GM12878 (cell line): ENCODE measurements at regions not wholly inside any gene's neighbourhood (a gene's known extent, or its start where the extent isn't known, plus 50 kb on each side); places are given as distances from the start of the nearest gene placed in this dataset.

ENCODE experiments used
- ATAC-seq: fragments of 200-7000 bp; cut with Tn5 transposase; 3 replicates; pipeline ENCODE4 v1.9.1; 2020; ENCODE audit warnings: mild to moderate bottlenecking, moderate library complexity
- BruUV-seq: library from RNA; stranded (reverse); fragments of 400-500 nt; replicated peaks from 2 replicates; lab custom pipeline; 2021; lab: Mats Ljungman, UMichigan
- CTCF ChIA-PET: fragments of 300-600 bp; sonication (Branson Sonifier 250); formaldehyde crosslinking; extraction: SDS; loops from one replicate; lab custom pipeline; 2021; ENCODE audit warnings: inconsistent platforms; lab: Yijun Ruan, JAX
- POLR2A ChIA-PET: fragments of 350-600 bp; formaldehyde crosslinking; extraction: SDS; loops from one replicate; lab custom pipeline; 2021; ENCODE audit warnings: inconsistent platforms; lab: Charles Lee
- RAD21 ChIA-PET: fragments of 300-600 bp; sonication (Branson Sonifier 250); formaldehyde crosslinking; loops from one replicate; lab custom pipeline; 2023; ENCODE audit warnings: antibody characterized with exemption; ENCODE audit not compliant: unreplicated experiment; lab: Charles Lee
- SMC1A ChIA-PET: fragments of 300-600 bp; sonication (Branson Sonifier 250); formaldehyde crosslinking; loops from one replicate; lab custom pipeline; 2023; ENCODE audit not compliant: unreplicated experiment, uncharacterized antibody; lab: Charles Lee
- DNase-seq: peaks from one replicate; pipeline ENCODE4 v3.0.0-alpha.2; 2011; ENCODE audit warnings: low read depth, low spot score
- FAIRE-seq: peaks from 3 replicates; lab custom pipeline; 2011; peaks lifted over from hg19 to GRCh38; lab: Jason Lieb, UNC
- H2AFZ ChIP-seq: 2 replicates; pipeline ENCODE4 v1.6.0; 2011; ENCODE audit warnings: low read depth, low read length, control low read depth; ENCODE audit not compliant: control insufficient read depth
- H3K27ac ChIP-seq: 2 replicates; pipeline ENCODE4 v1.5.1; 2011; ENCODE audit warnings: control low read depth; ENCODE audit not compliant: control insufficient read depth, insufficient read depth
- H3K27me3 ChIP-seq, 2 experiments: replicated peaks in 1 of 2; 2 replicates each; pipeline versions ENCODE4 v1.6.0 to v1.6.1; 2011; ENCODE audit warnings: low read length in 1 of 2; ENCODE audit not compliant: control insufficient read depth in 2 of 2, insufficient read depth in 2 of 2
- H3K36me3 ChIP-seq, 2 experiments: 2 replicates each; pipeline ENCODE4 v1.5.1; 2011; ENCODE audit warnings: low read length in 1 of 2; ENCODE audit not compliant: control insufficient read depth in 2 of 2, insufficient read depth in 2 of 2
- H3K4me1 ChIP-seq: 2 replicates; pipeline ENCODE4 v1.6.1; 2011; ENCODE audit warnings: mild to moderate bottlenecking, low read length, moderate library complexity, mixed read lengths; ENCODE audit not compliant: control insufficient read depth, insufficient read depth
- H3K4me2 ChIP-seq: 2 replicates; pipeline ENCODE4 v1.6.0; 2011; ENCODE audit warnings: control low read depth; ENCODE audit not compliant: control insufficient read depth, insufficient read depth
- H3K4me3 ChIP-seq: fragments of 200-600 bp; sonication (generic); 2 replicates; pipeline ENCODE4 v1.5.1; 2016
- H3K79me2 ChIP-seq: 2 replicates; pipeline ENCODE4 v1.6.0; 2011; ENCODE audit warnings: low read length; ENCODE audit not compliant: control insufficient read depth, insufficient read depth
- H3K9ac ChIP-seq: 2 replicates; pipeline ENCODE4 v1.8.0; 2011; ENCODE audit warnings: low read length, control low read depth, mixed read lengths; ENCODE audit not compliant: control insufficient read depth, insufficient read depth
- H3K9me3 ChIP-seq: replicated peaks from 3 replicates; pipeline ENCODE4 v1.5.1; 2011; ENCODE audit warnings: mild to moderate bottlenecking, low read length; ENCODE audit not compliant: control insufficient read depth, insufficient read depth
- H4K20me1 ChIP-seq: 2 replicates; pipeline ENCODE4 v1.6.0; 2011; ENCODE audit not compliant: control insufficient read depth, insufficient read depth
- ATF7 ChIP-seq: fragments of 450-650 bp; IDR thresholded peaks from 2 replicates; pipeline ENCODE4 v1.6.1; 2016; ENCODE audit warnings: low read depth, mild to moderate bottlenecking
- BCL11A ChIP-seq: IDR thresholded peaks from 2 replicates; pipeline ENCODE4 v1.6.1; 2011; ENCODE audit warnings: low read depth, low read length
- DPF2 ChIP-seq: fragments of 450-650 bp; IDR thresholded peaks from 2 replicates; pipeline ENCODE4 v1.6.1; 2017; ENCODE audit warnings: mild to moderate bottlenecking
- EP300 ChIP-seq, 2 experiments: fragments of 150-350 bp in 1 of 2; IDR thresholded peaks; 2 replicates each; pipeline ENCODE4 v1.6.1; 2011 to 2012; ENCODE audit warnings: low read depth in 2 of 2, low read length in 2 of 2, borderline replicate concordance in 1 of 2, improper control_type of control experiment in 1 of 2, inconsistent platforms in 1 of 2; ENCODE audit not compliant: control insufficient read depth in 1 of 2
- FOXK2 ChIP-seq: fragments of 450-650 bp; IDR thresholded peaks from 2 replicates; pipeline ENCODE4 v1.6.1; 2017; ENCODE audit warnings: mild to moderate bottlenecking, moderate library complexity
- HDAC6 ChIP-seq: fragments of 200-600 bp; sonication (generic); IDR thresholded peaks from one replicate; pipeline ENCODE4 v1.8.0; 2017; ENCODE audit warnings: antibody characterized with exemption; ENCODE audit not compliant: unreplicated experiment
- IKZF1 ChIP-seq: fragments of 450-650 bp; conservative IDR thresholded peaks from 2 replicates; pipeline ENCODE4 v1.6.1; 2017; ENCODE audit warnings: antibody characterized with exemption, mild to moderate bottlenecking
- IKZF2 ChIP-seq, 2 experiments: fragments of 450-650 bp; IDR thresholded peaks; 2 replicates each; pipeline ENCODE4 v1.6.1; 2017; ENCODE audit warnings: mild to moderate bottlenecking in 2 of 2, moderate library complexity in 2 of 2
- JUNB ChIP-seq: IDR thresholded peaks from 2 replicates; pipeline ENCODE4 v1.6.1; 2016; ENCODE audit warnings: antibody characterized with exemption, mild to moderate bottlenecking
- MTA2 ChIP-seq: fragments of 450-650 bp; IDR thresholded peaks from 2 replicates; pipeline ENCODE4 v1.6.1; 2016; ENCODE audit warnings: low read depth, mild to moderate bottlenecking, moderate library complexity
- MTA3 ChIP-seq: IDR thresholded peaks from 2 replicates; pipeline ENCODE4 v1.6.1; 2012; ENCODE audit warnings: low read length, inconsistent platforms, borderline replicate concordance
- NFIC ChIP-seq: IDR thresholded peaks from 2 replicates; pipeline ENCODE4 v1.6.1; 2012; ENCODE audit warnings: low read depth, mild to moderate bottlenecking, inconsistent platforms, low read length, moderate library complexity
- RUNX3 ChIP-seq: IDR thresholded peaks from 2 replicates; pipeline ENCODE4 v1.6.1; 2012; ENCODE audit warnings: low read length, inconsistent platforms
- SMAD5 ChIP-seq: IDR thresholded peaks from 2 replicates; pipeline ENCODE4 v1.6.1; 2016; ENCODE audit warnings: antibody characterized with exemption, low read depth
- YBX1 ChIP-seq: fragments of 450-650 bp; IDR thresholded peaks from 2 replicates; pipeline ENCODE4 v1.6.1; 2016; ENCODE audit warnings: antibody characterized with exemption
- ZNF384 ChIP-seq: IDR thresholded peaks from 2 replicates; pipeline ENCODE4 v1.6.1; 2012; ENCODE audit warnings: low read depth, mild to moderate bottlenecking, low read length, improper control_type of control experiment, borderline replicate concordance
- WGBS: methylation state at CpG from one replicate; pipeline ENCODE4 v1.1.6; 2016; ENCODE audit warnings: low lambda C conversion rate; ENCODE audit not compliant: insufficient replicate concordance, insufficient coverage; ENCODE audit errors: missing lambda C conversion rate; 5-methylcytosine and 5-hydroxymethylcytosine counted together
- in situ Hi-C: fragments of 300-500 bp; cut with MboI; formaldehyde crosslinking; loops from 9 replicates; pipeline ENCODE4 v1.14.3; 2018; ENCODE audit warnings: mixed read lengths
- intact Hi-C: fragments of 100-400 bp; cut with micrococcal nuclease; formaldehyde crosslinking; loops from one replicate; pipeline ENCODE4 v1.14.2; 2022; ENCODE audit not compliant: unreplicated experiment
- TF ChIP-seq, protein P1 (sequence below): IDR thresholded peaks from 2 replicates; pipeline ENCODE4 v1.6.1; 2011; ENCODE audit warnings: borderline replicate concordance, low read depth, mild to moderate bottlenecking, moderate library complexity, low read length; ENCODE audit not compliant: insufficient read depth, poor library complexity, severe bottlenecking
- TF ChIP-seq, protein P2 (sequence below): fragments of 450-650 bp; IDR thresholded peaks from 2 replicates; pipeline ENCODE4 v1.6.1; 2017; ENCODE audit warnings: antibody characterized with exemption, mild to moderate bottlenecking, moderate library complexity

DNA sequence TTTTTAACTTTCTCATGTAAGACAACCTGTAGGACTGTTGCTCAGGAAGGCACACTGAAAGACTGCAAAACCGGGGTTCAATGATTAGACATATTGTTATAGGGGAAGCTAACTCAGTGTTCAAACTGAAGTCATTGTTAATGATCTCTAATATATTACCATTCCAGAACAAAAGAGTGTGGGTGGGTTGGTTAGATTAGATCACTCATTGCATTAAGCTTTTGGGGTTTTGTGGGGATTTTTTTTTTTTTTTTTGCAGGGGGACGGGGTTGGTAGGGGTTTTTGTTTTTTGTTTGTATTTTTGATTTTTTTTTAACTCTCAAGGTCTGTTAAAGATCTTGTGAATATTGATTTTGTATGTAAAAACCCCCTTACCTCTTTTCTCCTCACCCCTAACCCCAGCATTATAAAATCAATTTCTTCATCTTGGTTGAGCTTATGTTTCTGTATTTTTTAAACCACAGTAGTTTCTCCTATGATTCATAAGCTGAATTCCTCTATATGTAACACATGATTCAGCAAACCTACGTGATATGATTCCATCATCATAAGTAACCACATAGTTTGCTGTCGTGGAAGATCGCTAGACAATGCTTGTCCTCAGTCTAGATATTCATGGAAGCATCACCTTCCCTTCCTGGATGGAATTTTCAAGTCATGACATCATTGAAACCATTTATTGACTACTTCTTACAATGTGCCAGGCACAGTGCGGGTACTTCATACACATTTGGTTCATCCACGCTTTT, 544.1 kb upstream of the MDFIC2 start:
- Histone ChIP-seq H3K27me3 (no peaks in the 10 kb centered on the region), H3K9ac (no peak overlapping the region), H3K4me2 (no peak overlapping the region), H2AFZ (no peak overlapping the region), H3K4me3 (no peak overlapping the region), H3K27ac (no peak overlapping the region), H3K9me3 (no peaks in the 10 kb centered on the region), H4K20me1 (no peaks in the 10 kb centered on the region), H3K4me1 (no peaks in the 10 kb centered on the region), H3K79me2 (no peaks in the 10 kb centered on the region), H3K36me3 (no peaks in the 10 kb centered on the region)
- ATAC-seq (peak; percentile 71), FAIRE-seq (no peak), DNase-seq (no peak)
- ChIA-PET POLR2A (interaction anchor here (0.6 to 0.7 kb wide), 2 partner anchors 84 to 141 kb away, joined by 3 read pairs; no protein-coding TSS in a partner anchor), SMC1A (no interaction called here), RAD21 (no interaction called here), CTCF (interaction anchor here (0.6 to 1.1 kb wide), 2 partner anchors 11 to 825 kb away, joined by 3 to 5 read pairs; no protein-coding TSS in a partner anchor)
- WGBS: 13% methylated on average over 6 of the region's 7 CpGs
- intact Hi-C loops (no loop called here), in situ Hi-C loops (no loop called here)
- no TSS peak for BruUV-seq
- no peak for TF ChIP-seq MTA3
- peak; percentile 16; the same call in 1 of the 2 replicates for TF ChIP-seq BCL11A
- TF ChIP-seq YBX1: no peak
- peak; percentile 53; the same call in 1 of the 2 replicates for TF ChIP-seq DPF2
- peak; percentile 82 for TF ChIP-seq IKZF1
- peak; percentile 49; the same call in 1 of the 2 replicates for TF ChIP-seq MTA2
- TF ChIP-seq ATF7: peak; percentile 72; the same call in 1 of the 2 replicates
- TF ChIP-seq RUNX3: peak; percentile 81; the same call in 1 of the 2 replicates
- TF ChIP-seq IKZF2 (IDR thresholded peaks at IDR 0.05): peak; percentile 65 to 76; a peak in 3 of 4 replicates
- no peak for TF ChIP-seq HDAC6
- TF ChIP-seq, protein P1, sequence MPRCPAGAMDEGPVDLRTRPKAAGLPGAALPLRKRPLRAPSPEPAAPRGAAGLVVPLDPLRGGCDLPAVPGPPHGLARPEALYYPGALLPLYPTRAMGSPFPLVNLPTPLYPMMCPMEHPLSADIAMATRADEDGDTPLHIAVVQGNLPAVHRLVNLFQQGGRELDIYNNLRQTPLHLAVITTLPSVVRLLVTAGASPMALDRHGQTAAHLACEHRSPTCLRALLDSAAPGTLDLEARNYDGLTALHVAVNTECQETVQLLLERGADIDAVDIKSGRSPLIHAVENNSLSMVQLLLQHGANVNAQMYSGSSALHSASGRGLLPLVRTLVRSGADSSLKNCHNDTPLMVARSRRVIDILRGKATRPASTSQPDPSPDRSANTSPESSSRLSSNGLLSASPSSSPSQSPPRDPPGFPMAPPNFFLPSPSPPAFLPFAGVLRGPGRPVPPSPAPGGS: no peak
- no peak for TF ChIP-seq FOXK2
- peak; percentile 71; the same call in 1 of the 2 replicates for TF ChIP-seq ZNF384
- peak; percentile 76; the same call in 1 of the 2 replicates for TF ChIP-seq NFIC
- TF ChIP-seq SMAD5: no peak
- TF ChIP-seq, protein P2, sequence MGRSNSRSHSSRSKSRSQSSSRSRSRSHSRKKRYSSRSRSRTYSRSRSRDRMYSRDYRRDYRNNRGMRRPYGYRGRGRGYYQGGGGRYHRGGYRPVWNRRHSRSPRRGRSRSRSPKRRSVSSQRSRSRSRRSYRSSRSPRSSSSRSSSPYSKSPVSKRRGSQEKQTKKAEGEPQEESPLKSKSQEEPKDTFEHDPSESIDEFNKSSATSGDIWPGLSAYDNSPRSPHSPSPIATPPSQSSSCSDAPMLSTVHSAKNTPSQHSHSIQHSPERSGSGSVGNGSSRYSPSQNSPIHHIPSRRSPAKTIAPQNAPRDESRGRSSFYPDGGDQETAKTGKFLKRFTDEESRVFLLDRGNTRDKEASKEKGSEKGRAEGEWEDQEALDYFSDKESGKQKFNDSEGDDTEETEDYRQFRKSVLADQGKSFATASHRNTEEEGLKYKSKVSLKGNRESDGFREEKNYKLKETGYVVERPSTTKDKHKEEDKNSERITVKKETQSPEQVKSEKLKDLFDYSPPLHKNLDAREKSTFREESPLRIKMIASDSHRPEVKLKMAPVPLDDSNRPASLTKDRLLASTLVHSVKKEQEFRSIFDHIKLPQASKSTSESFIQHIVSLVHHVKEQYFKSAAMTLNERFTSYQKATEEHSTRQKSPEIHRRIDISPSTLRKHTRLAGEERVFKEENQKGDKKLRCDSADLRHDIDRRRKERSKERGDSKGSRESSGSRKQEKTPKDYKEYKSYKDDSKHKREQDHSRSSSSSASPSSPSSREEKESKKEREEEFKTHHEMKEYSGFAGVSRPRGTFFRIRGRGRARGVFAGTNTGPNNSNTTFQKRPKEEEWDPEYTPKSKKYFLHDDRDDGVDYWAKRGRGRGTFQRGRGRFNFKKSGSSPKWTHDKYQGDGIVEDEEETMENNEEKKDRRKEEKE: no peak
- peak in 1 of 2 experiments; percentile 40; a peak in 1 of 4 replicates for TF ChIP-seq EP300 (IDR thresholded peaks at IDR 0.05; ENCODE audit: borderline replicate concordance in 1 of 2, control insufficient read depth in 1 of 2, low read depth in 2 of 2, low read length in 2 of 2)
- peak; percentile 70 for TF ChIP-seq JUNB
